ENCODE measurements at regions not wholly inside any gene's neighbourhood (a gene's known extent, or its start where the extent isn't known, plus 50 kb on each side); places are given as distances from the start of the nearest gene placed in this dataset.
A peak's percentile ranks its signal among the peaks of the same experiment; 100 is the strongest.

- Histone ChIP-seq H3K56ac (ENCODE audit: extremely low read depth, insufficient read depth, low read length) (no peak overlapping the region), H2BK20ac (ENCODE audit: low read depth, low read length) (no peak overlapping the region), H3K23ac (ENCODE audit: low read depth, low read length) (no peak overlapping the region), H4K91ac (ENCODE audit: insufficient read depth, low read depth, low read length) (no peak overlapping the region), H3K9me1 (ENCODE audit: insufficient read depth, low read length) (no peaks in the 10 kb centered on the region), H3K9me3 (ENCODE audit: control insufficient read depth, insufficient read depth, low read length) (no peaks in the 10 kb centered on the region; the same call in 1 of the 2 replicates), H4K20me1 (ENCODE audit: insufficient read depth, low read length) (no peaks in the 10 kb centered on the region), H3K27ac (ENCODE audit: insufficient read depth, low read length) (no peak overlapping the region), H3K14ac (replicated peaks; ENCODE audit: low read depth, low read length) (no peak overlapping the region), H3K18ac (ENCODE audit: low read depth, low read length) (no peak overlapping the region), H3K9ac (ENCODE audit: low read depth, low read length) (no peak overlapping the region), H2BK5ac (ENCODE audit: low read depth, low read length, poor library complexity, severe bottlenecking) (no peak overlapping the region), H3K4me2 (ENCODE audit: low read depth, low read length) (no peak overlapping the region), H2AFZ (replicated peaks; ENCODE audit: low read length, poor library complexity) (no peak overlapping the region), H3K36me3 (ENCODE audit: control insufficient read depth, insufficient read depth, low read length) (no peaks in the 10 kb centered on the region), H3K4ac (ENCODE audit: low read depth, low read length) (no peak overlapping the region), H3K27me3 (ENCODE audit: control insufficient read depth, insufficient read depth, low read length) (no peaks in the 10 kb centered on the region), H3K79me1 (ENCODE audit: low read depth in 1 of 2, low read length in 2 of 2) (no peaks in the 10 kb centered on the region), H4K8ac (ENCODE audit: low read depth in 2 of 2, low read length in 2 of 2) (no peak overlapping the region), H2BK15ac (ENCODE audit: low read depth, low read length) (no peak overlapping the region), H2AK9ac (replicated peaks; ENCODE audit: low read depth, low read length, poor library complexity) (no peak overlapping the region), H2AK5ac (ENCODE audit: low read depth, low read length) (no peak overlapping the region), H3K4me3 (ENCODE audit: insufficient read depth, low read depth, low read length) (no peak overlapping the region), H3K4me1 (ENCODE audit: control insufficient read depth, insufficient read depth, low read length) (no peaks in the 10 kb centered on the region), H2BK120ac (ENCODE audit: low read depth, low read length) (no peak overlapping the region), H4K5ac (ENCODE audit: low read depth, low read length) (no peak overlapping the region)
- dilution Hi-C loops (cut with HindIII; ENCODE audit: low sequenced_read_pairs, unreplicated experiment) (no loop called here), intact Hi-C loops (cut with micrococcal nuclease) (no loop called here), in situ Hi-C loops (cut with MboI; ENCODE audit: low sequenced_read_pairs) (no loop called here)
- WGBS, 2 experiments (ENCODE audit: extremely low coverage in 2 of 2, insufficient read length in 1 of 2), result 17% methylated on average over 1 of the region's 2 CpGs; no CpG with 5 or more reads in 1 of the 2 experiments
- POLR2A ChIA-PET (ENCODE audit: unreplicated experiment), result no interaction called here
- TF ChIP-seq RFX5 (IDR thresholded peaks at IDR 0.05; ENCODE audit: low read depth, low read length) (no peak), NFE2L2 (IDR thresholded peaks at IDR 0.05; ENCODE audit: low read depth, low read length) (no peak), SMC3 (IDR thresholded peaks at IDR 0.05; ENCODE audit: low read depth, low read length) (no peak), CHD1 (IDR thresholded peaks at IDR 0.05; ENCODE audit: low read depth, low read length) (no peak), MAFK (IDR thresholded peaks at IDR 0.05; ENCODE audit: low read depth, low read length) (no peak), CEBPB (IDR thresholded peaks at IDR 0.05; ENCODE audit: low read depth, low read length) (no peak), ELK1 (IDR thresholded peaks at IDR 0.05; ENCODE audit: borderline replicate concordance, low read depth, low read length) (no peak), USF2 (IDR thresholded peaks at IDR 0.05; ENCODE audit: low read depth, low read length) (no peak), MXI1 (IDR thresholded peaks at IDR 0.05; ENCODE audit: borderline replicate concordance, low read depth, low read length) (no peak), CTCF (conservative IDR thresholded peaks at IDR 0.05; ENCODE audit: low read depth, low read length) (no peak), RCOR1 (IDR thresholded peaks at IDR 0.05; ENCODE audit: insufficient replicate concordance, low read length) (no peak), POLR2A (IDR thresholded peaks at IDR 0.05; ENCODE audit: low read depth, low read length) (no peak), RAD21 (IDR thresholded peaks at IDR 0.05; ENCODE audit: low read length) (no peak), MAZ (IDR thresholded peaks at IDR 0.05; ENCODE audit: borderline replicate concordance, low read depth, low read length) (no peak), FOS (IDR thresholded peaks at IDR 0.05; ENCODE audit: low read depth, low read length) (no peak), BHLHE40 (IDR thresholded peaks at IDR 0.05; ENCODE audit: low read depth, low read length) (no peak)
- CTCF ChIA-PET, result no interaction called here
- DNase-seq (peak; percentile 69), ATAC-seq (ENCODE audit: low read depth) (peak; percentile 69)
- BruUV-seq (replicated peaks), result no TSS peak
These were observed 168.1 kb upstream of the NOVA1 start for GRCh38 chr14:26765768-26766520.

All from IMR-90 (cell line).